ENCODE measurements at regions not wholly inside any gene's neighbourhood (a gene's known extent, or its start where the extent isn't known, plus 50 kb on each side); places are given as distances from the start of the nearest gene placed in this dataset.
"Not testable (repeated sequence)": the region's sequence is repeated elsewhere in the genome, so short reads cannot be mapped to it uniquely, and the experiment has no call there.

GRCh38 chrX:13955975-13956374, 73.7 kb downstream of the GEMIN8 start:
- no peak for DNase-seq (ENCODE audit: low spot score)

GRCh38 chrX:13955095-13955647, 74.5 kb downstream of the GEMIN8 start:
- DNase-seq (ENCODE audit: low spot score), result no peak

- no peak for DNase-seq (ENCODE audit: low spot score)
These were observed 77.1 kb downstream of the GEMIN8 start for GRCh38 chrX:13952581-13952980.

GRCh38 chrX:13946223-13946622, 83.5 kb downstream of the GEMIN8 start:
- not testable (repeated sequence) for DNase-seq (ENCODE audit: low spot score)

GRCh38 chrX:13945787-13946186, 83.9 kb downstream of the GEMIN8 start:
- DNase-seq (ENCODE audit: low spot score), result not testable (repeated sequence)

GRCh38 chrX:13940671-13941070, 89.0 kb downstream of the GEMIN8 start:
- no peak for DNase-seq (ENCODE audit: low spot score)

- DNase-seq (ENCODE audit: low spot score), result no peak
These were observed 89.7 kb downstream of the GEMIN8 start for GRCh38 chrX:13939741-13940597.

GRCh38 chrX:13938829-13939530, 90.7 kb downstream of the GEMIN8 start:
- DNase-seq (ENCODE audit: low spot score), result peak; percentile 20

GRCh38 chrX:13938051-13938828, 91.5 kb downstream of the GEMIN8 start:
- DNase-seq (ENCODE audit: low spot score), result peak; percentile 74

- peak; percentile 38 for DNase-seq (ENCODE audit: low spot score)
These were observed 92.2 kb downstream of the GEMIN8 start for GRCh38 chrX:13937370-13938050.

- no peak for DNase-seq (ENCODE audit: low spot score)
These were observed 93.0 kb downstream of the GEMIN8 start for GRCh38 chrX:13936521-13937225.

GRCh38 chrX:13934731-13935130, 95.0 kb downstream of the GEMIN8 start:
- no peak for DNase-seq (ENCODE audit: low spot score)

GRCh38 chrX:13933851-13934250, 95.8 kb downstream of the GEMIN8 start:
- DNase-seq (ENCODE audit: low spot score), result no peak

- no peak for DNase-seq (ENCODE audit: low spot score)
These were observed 96.3 kb downstream of the GEMIN8 start for GRCh38 chrX:13933352-13933751.

GRCh38 chrX:13932416-13932815, 97.3 kb downstream of the GEMIN8 start:
- DNase-seq (ENCODE audit: low spot score), result no peak

- no peak for DNase-seq (ENCODE audit: low spot score)
These were observed 102.5 kb downstream of the GEMIN8 start for GRCh38 chrX:13927175-13927574.

GRCh38 chrX:13923845-13924244, 105.8 kb downstream of the GEMIN8 start:
- no peak for DNase-seq (ENCODE audit: low spot score)

- no peak for DNase-seq (ENCODE audit: low spot score)
These were observed 106.4 kb upstream of the GPM6B start for GRCh38 chrX:13923289-13923688.

GRCh38 chrX:13917507-13917906, 100.6 kb upstream of the GPM6B start:
- no peak for DNase-seq (ENCODE audit: low spot score)

- no peak for DNase-seq (ENCODE audit: low spot score)
These were observed 94.7 kb upstream of the GPM6B start for GRCh38 chrX:13911586-13911985.

- DNase-seq (ENCODE audit: low spot score), result no peak
These were observed 89.2 kb upstream of the GPM6B start for GRCh38 chrX:13906093-13906492.
